Parathyroid adenoma (tissue), 2 donors: ENCODE measurements at regions not wholly inside any gene's neighbourhood (a gene's known extent, or its start where the extent isn't known, plus 50 kb on each side); places are given as distances from the start of the nearest gene placed in this dataset.

Source experiments
- H2AFZ ChIP-seq: fragments of 300-600 bp; sonication (generic); one replicate; pipeline ENCODE4 v1.7.0; 2017; ENCODE audit warnings: antibody characterized with exemption, mild to moderate bottlenecking
- H3K27ac ChIP-seq: fragments of 300-600 bp; sonication (generic); one replicate; pipeline ENCODE4 v1.7.0; 2017
- H3K27me3 ChIP-seq: fragments of 300-600 bp; sonication (generic); one replicate; pipeline ENCODE4 v1.7.0; 2017; ENCODE audit warnings: low read length; ENCODE audit not compliant: control insufficient read depth, insufficient read depth
- H3K36me3 ChIP-seq: fragments of 300-600 bp; sonication (generic); one replicate; pipeline ENCODE4 v1.7.0; 2017; ENCODE audit warnings: low read length; ENCODE audit not compliant: control insufficient read depth, insufficient read depth
- H3K4me1 ChIP-seq: fragments of 300-600 bp; sonication (generic); one replicate; pipeline ENCODE4 v1.7.0; 2017; ENCODE audit warnings: control low read depth
- H3K4me2 ChIP-seq: fragments of 300-600 bp; sonication (generic); one replicate; pipeline ENCODE4 v1.7.0; 2017; ENCODE audit warnings: low read length
- H3K4me3 ChIP-seq: fragments of 300-600 bp; sonication (generic); one replicate; pipeline ENCODE4 v1.7.0; 2017; ENCODE audit warnings: low read depth, low read length
- H3K79me2 ChIP-seq: fragments of 300-600 bp; sonication (generic); one replicate; pipeline ENCODE4 v1.7.0; 2017; ENCODE audit warnings: control low read depth
- H3K9ac ChIP-seq: fragments of 300-600 bp; sonication (generic); one replicate; pipeline ENCODE4 v1.7.0; 2017; ENCODE audit warnings: mild to moderate bottlenecking
- H3K9me3 ChIP-seq: fragments of 300-600 bp; sonication (generic); one replicate; pipeline ENCODE4 v1.7.0; 2017; ENCODE audit warnings: low read length; ENCODE audit not compliant: control insufficient read depth
- TF ChIP-seq, protein P1 (sequence below): fragments of 300-600 bp; sonication (generic); IDR thresholded peaks from one replicate; pipeline ENCODE4 v1.7.0; 2017; ENCODE audit warnings: antibody characterized with exemption, mild to moderate bottlenecking
- donor health status: primary hyperparathyroidism.

DNA sequence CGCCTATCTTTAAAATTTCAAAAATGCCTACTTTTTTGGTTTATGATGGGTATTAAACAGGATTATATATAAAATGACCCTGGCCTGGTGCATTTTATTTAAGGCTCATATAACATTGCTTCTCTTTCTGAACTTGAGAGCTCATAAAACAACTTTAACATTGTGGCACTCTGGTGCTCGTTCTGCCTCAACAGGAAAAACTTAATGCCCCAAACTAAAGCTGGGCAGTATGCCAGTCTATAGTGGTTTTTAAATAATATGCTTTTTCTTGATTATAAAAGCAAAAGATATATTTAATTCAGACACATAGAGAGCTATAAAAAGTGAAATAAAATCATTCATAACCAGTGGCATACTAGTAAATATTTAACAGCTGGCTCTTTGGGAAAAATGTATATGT lies 269.3 kb upstream of the GULP1 start:
- Histone ChIP-seq H3K9me3 (no peaks in the 10 kb centered on the region), H2AFZ (no peak overlapping the region), H3K36me3 (no peaks in the 10 kb centered on the region), H3K27me3 (no peaks in the 10 kb centered on the region), H3K4me3 (no peak overlapping the region), H3K27ac (no peak overlapping the region), H3K4me1 (no peaks in the 10 kb centered on the region), H3K9ac (no peak overlapping the region), H3K79me2 (no peaks in the 10 kb centered on the region), H3K4me2 (no peak overlapping the region)
- TF ChIP-seq, protein P1, sequence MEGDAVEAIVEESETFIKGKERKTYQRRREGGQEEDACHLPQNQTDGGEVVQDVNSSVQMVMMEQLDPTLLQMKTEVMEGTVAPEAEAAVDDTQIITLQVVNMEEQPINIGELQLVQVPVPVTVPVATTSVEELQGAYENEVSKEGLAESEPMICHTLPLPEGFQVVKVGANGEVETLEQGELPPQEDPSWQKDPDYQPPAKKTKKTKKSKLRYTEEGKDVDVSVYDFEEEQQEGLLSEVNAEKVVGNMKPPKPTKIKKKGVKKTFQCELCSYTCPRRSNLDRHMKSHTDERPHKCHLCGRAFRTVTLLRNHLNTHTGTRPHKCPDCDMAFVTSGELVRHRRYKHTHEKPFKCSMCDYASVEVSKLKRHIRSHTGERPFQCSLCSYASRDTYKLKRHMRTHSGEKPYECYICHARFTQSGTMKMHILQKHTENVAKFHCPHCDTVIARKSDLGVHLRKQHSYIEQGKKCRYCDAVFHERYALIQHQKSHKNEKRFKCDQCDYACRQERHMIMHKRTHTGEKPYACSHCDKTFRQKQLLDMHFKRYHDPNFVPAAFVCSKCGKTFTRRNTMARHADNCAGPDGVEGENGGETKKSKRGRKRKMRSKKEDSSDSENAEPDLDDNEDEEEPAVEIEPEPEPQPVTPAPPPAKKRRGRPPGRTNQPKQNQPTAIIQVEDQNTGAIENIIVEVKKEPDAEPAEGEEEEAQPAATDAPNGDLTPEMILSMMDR, result no peak

DNA sequence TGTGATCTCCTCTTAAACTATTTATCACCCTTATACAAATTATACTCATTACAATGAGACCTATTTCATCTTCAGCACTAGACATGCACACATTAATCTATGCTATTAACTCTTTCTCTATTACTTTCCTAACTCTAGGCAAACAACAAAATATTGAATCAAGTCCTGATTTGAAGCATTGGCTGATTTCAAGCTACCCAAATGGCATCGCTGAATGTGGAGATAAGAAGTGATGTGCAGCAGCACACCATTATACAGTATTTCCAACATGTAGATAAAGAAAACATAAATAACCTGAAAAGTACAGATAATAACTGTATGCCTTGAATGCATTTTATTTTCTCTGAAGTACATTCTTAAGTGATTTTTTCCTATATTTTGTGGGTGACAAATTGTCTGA lies 268.6 kb upstream of the GULP1 start:
- H3K4me1 ChIP-seq, result no peaks in the 10 kb centered on the region
- H3K36me3 ChIP-seq, result no peaks in the 10 kb centered on the region
- H3K27me3 ChIP-seq, result no peaks in the 10 kb centered on the region
- TF ChIP-seq, protein P1, result no peak
- H3K9ac ChIP-seq, result no peak overlapping the region
- no peak overlapping the region for H3K4me2 ChIP-seq
- no peak overlapping the region for H3K27ac ChIP-seq
- H2AFZ ChIP-seq, result no peak overlapping the region
- no peaks in the 10 kb centered on the region for H3K79me2 ChIP-seq
- no peaks in the 10 kb centered on the region for H3K9me3 ChIP-seq
- no peak overlapping the region for H3K4me3 ChIP-seq

DNA sequence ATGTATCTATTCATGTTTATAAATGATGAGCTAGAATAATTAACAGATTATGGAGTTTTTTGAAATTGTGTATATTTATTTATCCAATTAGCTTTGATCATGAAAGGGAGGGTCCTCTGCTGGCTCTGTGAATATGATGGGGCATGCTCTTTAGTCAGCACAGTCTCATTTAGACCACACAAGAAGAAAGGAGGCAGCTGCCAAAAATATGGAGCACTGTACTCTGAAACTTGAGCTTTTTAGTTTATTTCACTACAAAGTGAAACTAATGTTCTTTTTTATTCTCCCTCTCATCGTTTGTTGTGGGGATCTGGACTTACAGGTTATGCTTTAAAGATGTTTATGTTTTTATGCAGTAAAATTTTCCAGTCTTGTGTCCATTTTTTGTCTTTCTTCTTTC lies 266.9 kb upstream of the GULP1 start:
- Histone ChIP-seq H2AFZ (no peak overlapping the region), H3K9ac (no peak overlapping the region), H3K4me3 (no peak overlapping the region), H3K36me3 (no peaks in the 10 kb centered on the region), H3K4me2 (no peak overlapping the region), H3K27me3 (no peaks in the 10 kb centered on the region), H3K9me3 (no peaks in the 10 kb centered on the region), H3K27ac (no peak overlapping the region), H3K4me1 (no peaks in the 10 kb centered on the region), H3K79me2 (no peaks in the 10 kb centered on the region)
- TF ChIP-seq, protein P1, result no peak

DNA sequence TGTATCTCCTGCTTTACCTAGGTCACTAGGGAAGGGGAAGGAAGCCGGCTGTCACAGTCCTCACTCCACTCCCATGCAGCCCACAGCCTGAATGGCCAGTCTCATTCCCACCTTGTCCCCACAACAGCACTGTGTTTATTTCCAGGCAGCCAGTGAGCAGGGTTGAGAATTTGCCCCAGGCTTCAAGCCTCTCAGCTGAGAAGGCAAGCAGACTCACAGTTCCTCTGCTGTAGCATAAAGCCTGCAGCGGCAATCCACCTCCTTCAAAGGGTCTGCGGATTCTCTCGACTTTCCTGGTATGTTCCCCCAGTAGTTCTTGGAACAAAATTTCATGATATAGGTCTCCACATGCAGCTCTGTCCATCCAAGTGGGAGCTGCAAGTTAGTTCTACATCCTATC lies 262.9 kb upstream of the GULP1 start:
- Histone ChIP-seq H3K9me3 (no peaks in the 10 kb centered on the region), H3K36me3 (no peaks in the 10 kb centered on the region), H3K9ac (no peak overlapping the region), H3K27ac (no peak overlapping the region), H2AFZ (no peak overlapping the region), H3K4me2 (no peak overlapping the region), H3K79me2 (no peaks in the 10 kb centered on the region), H3K4me3 (no peak overlapping the region), H3K4me1 (no peaks in the 10 kb centered on the region), H3K27me3 (no peaks in the 10 kb centered on the region)
- TF ChIP-seq, protein P1, result no peak

DNA sequence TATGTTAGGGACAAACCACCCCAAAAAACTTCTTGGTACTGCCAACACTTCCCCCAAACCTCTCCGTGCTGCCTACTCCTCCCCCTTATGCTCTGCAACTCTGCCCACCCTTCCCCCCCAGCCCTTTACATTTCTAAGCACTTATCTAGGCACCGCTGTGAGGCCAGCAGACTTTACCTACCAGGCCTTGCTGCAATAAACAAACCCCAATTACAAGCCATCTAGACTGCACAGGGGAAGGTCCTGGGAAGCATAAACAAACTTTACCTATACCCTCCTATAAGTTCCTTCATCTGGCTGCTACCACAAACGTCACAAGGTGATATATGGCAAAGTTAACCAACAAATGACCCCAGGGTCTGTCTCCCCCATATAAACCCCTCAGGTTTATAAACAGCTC lies 259.4 kb upstream of the GULP1 start:
- Histone ChIP-seq H3K4me3 (no peak overlapping the region), H2AFZ (no peak overlapping the region), H3K9me3 (no peaks in the 10 kb centered on the region), H3K36me3 (no peaks in the 10 kb centered on the region), H3K4me1 (no peaks in the 10 kb centered on the region), H3K79me2 (no peaks in the 10 kb centered on the region), H3K9ac (no peak overlapping the region), H3K27me3 (no peaks in the 10 kb centered on the region), H3K27ac (no peak overlapping the region), H3K4me2 (no peak overlapping the region)
- TF ChIP-seq, protein P1, result no peak
